K562 (cell line): ENCODE measurements at regions not wholly inside any gene's neighbourhood (a gene's known extent, or its start where the extent isn't known, plus 50 kb on each side); places are given as distances from the start of the nearest gene placed in this dataset.

ENCODE experiments used
- ATAC-seq: fragments of 200-7000 bp; cut with Tn5 transposase; 3 replicates; pipeline ENCODE4 v1.9.1; 2020; ENCODE audit warnings: moderate library complexity
- BruUV-seq: library from RNA; stranded (reverse); fragments of 400-500 nt; replicated peaks from 2 replicates; lab custom pipeline; 2021; lab: Mats Ljungman, UMichigan
- CTCF ChIA-PET: fragments of 300-600 bp; formaldehyde crosslinking; extraction: SDS; loops from one replicate; lab custom pipeline; 2021; ENCODE audit warnings: low intra/inter-chr PET ratio; lab: Yijun Ruan, JAX
- POLR2A ChIA-PET: fragments of 300-600, 350-650 bp; sonication (Branson Sonifier 250); formaldehyde crosslinking; extraction: SDS; loops from one replicate; lab custom pipeline; 2021; ENCODE audit warnings: antibody characterized with exemption, inconsistent platforms; lab: Yijun Ruan, JAX
- DNase-seq, 4 experiments: peaks; one replicate each; pipeline versions ENCODE4 v3.0.0 to v3.0.0-alpha.2; 2011 to 2018; ENCODE audit warnings: low spot score in 3 of 4, mixed read lengths in 3 of 4; ENCODE audit errors: extremely low read depth in 1 of 4
- FAIRE-seq: peaks from 2 replicates; lab custom pipeline; 2011; peaks lifted over from hg19 to GRCh38; lab: Jason Lieb, UNC
- H2AFZ ChIP-seq: 2 replicates; pipeline ENCODE4 v1.6.0; 2011; ENCODE audit warnings: low read depth, low read length, control low read depth, inconsistent platforms
- H3K27ac ChIP-seq: fragments of 200-600 bp; 3 replicates; pipeline ENCODE4 v1.8.0; 2011; ENCODE audit warnings: low read depth, mild to moderate bottlenecking, control low read depth, inconsistent platforms, low read length, moderate library complexity, mixed read lengths; ENCODE audit errors: extremely low read depth
- H3K27me3 ChIP-seq, 2 experiments: fragments of 300-600 bp in 1 of 2; 2 replicates in 1 of 2; 3 replicates in 1 of 2; pipeline versions ENCODE4 v1.6.0 to v1.8.0; 2011; ENCODE audit warnings: inconsistent platforms in 2 of 2, low read length in 2 of 2, mild to moderate bottlenecking in 1 of 2, mixed read lengths in 1 of 2, moderate library complexity in 1 of 2; ENCODE audit not compliant: control insufficient read depth in 2 of 2, insufficient read depth in 2 of 2
- H3K36me3 ChIP-seq: fragments of 300-600 bp; 3 replicates; pipeline ENCODE4 v1.8.0; 2011; ENCODE audit warnings: mild to moderate bottlenecking, low read length, inconsistent platforms; ENCODE audit not compliant: control insufficient read depth, insufficient read depth
- H3K4me1 ChIP-seq, 2 experiments: fragments of 200-600 bp in 1 of 2; replicated peaks in 1 of 2; 2 replicates in 1 of 2; 3 replicates in 1 of 2; pipeline versions ENCODE4 v1.5.1 to v1.8.0; 2011; ENCODE audit warnings: inconsistent platforms in 2 of 2, low read length in 2 of 2, mild to moderate bottlenecking in 1 of 2, mixed read lengths in 1 of 2, moderate library complexity in 1 of 2; ENCODE audit not compliant: control insufficient read depth in 2 of 2, insufficient read depth in 2 of 2
- H3K4me2 ChIP-seq: 2 replicates; pipeline ENCODE4 v1.6.1; 2011; ENCODE audit warnings: low read length, control low read depth, inconsistent platforms, mixed read lengths; ENCODE audit not compliant: insufficient read depth
- H3K4me3 ChIP-seq: fragments of 200-600 bp; sonication (generic), shearing (Covaris generic); 2 replicates; pipeline ENCODE4 v1.5.1; 2016; ENCODE audit warnings: control low read depth, inconsistent platforms
- H3K79me2 ChIP-seq: fragments of 200-600 bp; 3 replicates; pipeline ENCODE4 v1.8.0; 2011; ENCODE audit warnings: low read length, inconsistent platforms; ENCODE audit not compliant: control insufficient read depth, insufficient read depth
- H3K9ac ChIP-seq, 2 experiments: 2 replicates each; pipeline versions ENCODE4 v1.6.0 to v1.6.1; 2011; ENCODE audit warnings: low read depth in 2 of 2, low read length in 2 of 2, control low read depth in 1 of 2, inconsistent platforms in 1 of 2, mild to moderate bottlenecking in 1 of 2, mixed read lengths in 1 of 2; ENCODE audit not compliant: insufficient read depth in 1 of 2
- H3K9me1 ChIP-seq: one replicate; pipeline ENCODE4 v1.6.0; 2011; ENCODE audit warnings: inconsistent platforms, mild to moderate bottlenecking, low read length, moderate library complexity; ENCODE audit not compliant: control insufficient read depth, insufficient read depth
- H3K9me3 ChIP-seq: replicated peaks from 2 replicates; pipeline ENCODE4 v1.5.1; 2011; ENCODE audit warnings: low read depth, low read length, inconsistent platforms; ENCODE audit not compliant: control insufficient read depth, insufficient read depth
- H4K20me1 ChIP-seq: replicated peaks from 2 replicates; pipeline ENCODE4 v1.6.1; 2011; ENCODE audit warnings: low read length, inconsistent platforms, mixed read lengths; ENCODE audit not compliant: control insufficient read depth, insufficient read depth
- ATF7 ChIP-seq: fragments of 450-650 bp; IDR thresholded peaks from 2 replicates; pipeline ENCODE4 v1.7.1; 2014; ENCODE audit warnings: mild to moderate bottlenecking, moderate library complexity
- CC2D1A ChIP-seq: fragments of 450-650 bp; IDR thresholded peaks from 2 replicates; pipeline ENCODE4 v1.6.1; 2017; ENCODE audit warnings: mild to moderate bottlenecking
- HMG20A ChIP-seq: fragments of 450-650 bp; formaldehyde crosslinking; conservative IDR thresholded peaks from 2 replicates; pipeline ENCODE4 v1.4.0; 2020; ENCODE audit warnings: mild to moderate bottlenecking, mixed read lengths
- KHSRP ChIP-seq: fragments of 450-650 bp; IDR thresholded peaks from 2 replicates; pipeline ENCODE4 v1.6.1; 2017
- NR1H2 ChIP-seq: sonication (generic); formaldehyde crosslinking; IDR thresholded peaks from 2 replicates; pipeline ENCODE4 v1.4.0; 2020; ENCODE audit warnings: mild to moderate bottlenecking, missing genetic modification reagents
- RFX5 ChIP-seq: IDR thresholded peaks from 2 replicates; pipeline ENCODE4 v1.6.1; 2011; ENCODE audit warnings: low read depth, mild to moderate bottlenecking, improper control_type of control experiment, low read length
- SIN3B ChIP-seq: fragments of 450-650 bp; IDR thresholded peaks from 2 replicates; pipeline ENCODE4 v1.6.1; 2017; ENCODE audit warnings: low read depth, mild to moderate bottlenecking, moderate library complexity
- SLC30A9 ChIP-seq: fragments of 250-450 bp; sonication (Bioruptor Pico); IDR thresholded peaks from 2 replicates; pipeline ENCODE4 v1.8.0; 2022; ENCODE audit warnings: mild to moderate bottlenecking, moderate library complexity
- SMARCA5 ChIP-seq: fragments of 450-650 bp; IDR thresholded peaks from 2 replicates; pipeline ENCODE4 v1.6.1; 2016
- ZNF785 ChIP-seq: fragments of 250-450 bp; sonication (Bioruptor Pico); IDR thresholded peaks from 2 replicates; pipeline ENCODE4 v1.4.0; 2020; ENCODE audit warnings: mild to moderate bottlenecking
- WGBS: fragments of 100-300 bp; shearing (Covaris generic); methylation state at CpG from one replicate; pipeline ENCODE4 v1.1.6; 2016; ENCODE audit warnings: low coverage, mixed read lengths; ENCODE audit not compliant: insufficient coverage; ENCODE audit errors: missing lambda C conversion rate; 5-methylcytosine and 5-hydroxymethylcytosine counted together
- in situ Hi-C: fragments of 300-500 bp; cut with MboI; formaldehyde crosslinking; loops from 4 replicates; pipeline ENCODE4 v1.15.0; 2018; ENCODE audit warnings: inconsistent platforms, mixed read lengths
- intact Hi-C: fragments of 100-400 bp; cut with micrococcal nuclease; formaldehyde crosslinking; loops from 2 replicates; pipeline ENCODE4 v1.14.2; 2022
- TF ChIP-seq, protein P1 (sequence below): sonication (generic); formaldehyde crosslinking; IDR thresholded peaks from 2 replicates; pipeline ENCODE4 v1.8.0; 2022; ENCODE audit warnings: mild to moderate bottlenecking, low read depth, missing genetic modification reagents
- TF ChIP-seq, protein P2 (sequence below), 2 experiments: fragments of 450-650 bp; IDR thresholded peaks; 2 replicates each; pipeline ENCODE4 v1.6.1; 2016
- TF ChIP-seq, protein P3 (sequence below): fragments of 450-650 bp; formaldehyde crosslinking; IDR thresholded peaks from 2 replicates; pipeline ENCODE4 v1.4.0; 2020; ENCODE audit warnings: mild to moderate bottlenecking, mixed read lengths

- no peaks in the 10 kb centered on the region for H3K9me1 ChIP-seq
- no peak overlapping the region for H2AFZ ChIP-seq
- intact Hi-C loops = no loop called here
- in situ Hi-C loops = no loop called here
- no peaks in the 10 kb centered on the region for H3K36me3 ChIP-seq
- POLR2A ChIA-PET = no interaction called here
- no peak overlapping the region for H3K4me3 ChIP-seq
- BruUV-seq = no TSS peak
- FAIRE-seq = no peak
- no peaks in the 10 kb centered on the region for H4K20me1 ChIP-seq
- no peaks in the 10 kb centered on the region for H3K9me3 ChIP-seq
- H3K27ac ChIP-seq = no peak overlapping the region
- WGBS = 0% methylated on average over 4 of the region's 4 CpGs
- no peak overlapping the region for H3K4me2 ChIP-seq
- no peaks in the 10 kb centered on the region for H3K79me2 ChIP-seq
- ATAC-seq = no peak
- no peak for DNase-seq
- no peaks in the 10 kb centered on the region for H3K27me3 ChIP-seq
- CTCF ChIA-PET = no interaction called here
- no peaks in the 10 kb centered on the region for H3K4me1 ChIP-seq
- no peak overlapping the region for H3K9ac ChIP-seq
- TF ChIP-seq SMARCA5 = no peak
- TF ChIP-seq SLC30A9 = no peak
- no peak for TF ChIP-seq ATF7
- no peak for TF ChIP-seq CC2D1A
- no peak for TF ChIP-seq RFX5
- TF ChIP-seq, protein P1, sequence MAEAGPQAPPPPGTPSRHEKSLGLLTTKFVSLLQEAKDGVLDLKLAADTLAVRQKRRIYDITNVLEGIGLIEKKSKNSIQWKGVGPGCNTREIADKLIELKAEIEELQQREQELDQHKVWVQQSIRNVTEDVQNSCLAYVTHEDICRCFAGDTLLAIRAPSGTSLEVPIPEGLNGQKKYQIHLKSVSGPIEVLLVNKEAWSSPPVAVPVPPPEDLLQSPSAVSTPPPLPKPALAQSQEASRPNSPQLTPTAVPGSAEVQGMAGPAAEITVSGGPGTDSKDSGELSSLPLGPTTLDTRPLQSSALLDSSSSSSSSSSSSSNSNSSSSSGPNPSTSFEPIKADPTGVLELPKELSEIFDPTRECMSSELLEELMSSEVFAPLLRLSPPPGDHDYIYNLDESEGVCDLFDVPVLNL (CRISPR knock-in tag) = no peak
- TF ChIP-seq SIN3B = no peak
- TF ChIP-seq HMG20A (CRISPR knock-in tag) = no peak
- TF ChIP-seq, protein P2, sequence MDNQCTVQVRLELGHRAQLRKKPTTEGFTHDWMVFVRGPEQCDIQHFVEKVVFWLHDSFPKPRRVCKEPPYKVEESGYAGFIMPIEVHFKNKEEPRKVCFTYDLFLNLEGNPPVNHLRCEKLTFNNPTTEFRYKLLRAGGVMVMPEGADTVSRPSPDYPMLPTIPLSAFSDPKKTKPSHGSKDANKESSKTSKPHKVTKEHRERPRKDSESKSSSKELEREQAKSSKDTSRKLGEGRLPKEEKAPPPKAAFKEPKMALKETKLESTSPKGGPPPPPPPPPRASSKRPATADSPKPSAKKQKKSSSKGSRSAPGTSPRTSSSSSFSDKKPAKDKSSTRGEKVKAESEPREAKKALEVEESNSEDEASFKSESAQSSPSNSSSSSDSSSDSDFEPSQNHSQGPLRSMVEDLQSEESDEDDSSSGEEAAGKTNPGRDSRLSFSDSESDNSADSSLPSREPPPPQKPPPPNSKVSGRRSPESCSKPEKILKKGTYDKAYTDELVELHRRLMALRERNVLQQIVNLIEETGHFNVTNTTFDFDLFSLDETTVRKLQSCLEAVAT (IDR thresholded peaks at IDR 0.05) = no peak
- TF ChIP-seq NR1H2 (CRISPR knock-in tag) = no peak
- TF ChIP-seq, protein P3, sequence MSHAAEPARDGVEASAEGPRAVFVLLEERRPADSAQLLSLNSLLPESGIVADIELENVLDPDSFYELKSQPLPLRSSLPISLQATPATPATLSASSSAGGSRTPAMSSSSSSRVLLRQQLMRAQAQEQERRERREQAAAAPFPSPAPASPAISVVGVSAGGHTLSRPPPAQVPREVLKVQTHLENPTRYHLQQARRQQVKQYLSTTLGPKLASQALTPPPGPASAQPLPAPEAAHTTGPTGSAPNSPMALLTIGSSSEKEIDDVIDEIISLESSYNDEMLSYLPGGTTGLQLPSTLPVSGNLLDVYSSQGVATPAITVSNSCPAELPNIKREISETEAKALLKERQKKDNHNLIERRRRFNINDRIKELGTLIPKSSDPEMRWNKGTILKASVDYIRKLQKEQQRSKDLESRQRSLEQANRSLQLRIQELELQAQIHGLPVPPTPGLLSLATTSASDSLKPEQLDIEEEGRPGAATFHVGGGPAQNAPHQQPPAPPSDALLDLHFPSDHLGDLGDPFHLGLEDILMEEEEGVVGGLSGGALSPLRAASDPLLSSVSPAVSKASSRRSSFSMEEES (CRISPR knock-in tag) = no peak
- TF ChIP-seq ZNF785 (CRISPR knock-in tag) = no peak
- TF ChIP-seq KHSRP = no peak
Measured at GRCh38 chr4:136337216-136337615, 1195.1 kb downstream of the PCDH18 start.
